Cardiac muscle cell (in vitro differentiated cells and primary cell): ENCODE measurements at regions not wholly inside any gene's neighbourhood (a gene's known extent, or its start where the extent isn't known, plus 50 kb on each side); places are given as distances from the start of the nearest gene placed in this dataset.

Experiments used
- DNase-seq, 2 donors: peaks; one replicate each; pipeline versions ENCODE4 v3.0.0 to v3.0.0-alpha.2; 2010 to 2017; ENCODE audit warnings: low read depth in 1 of 2, low spot score in 1 of 2
- H3K27ac ChIP-seq: fragments of 200-600 bp; sonication (generic); 2 replicates; pipeline ENCODE4 v1.5.1; 2016
- H3K27me3 ChIP-seq: fragments of 200-600 bp; sonication (generic); 2 replicates; pipeline ENCODE4 v1.6.0; 2016; ENCODE audit warnings: control low read depth
- H3K36me3 ChIP-seq: fragments of 200-600 bp; sonication (generic); 2 replicates; pipeline ENCODE4 v1.5.1; 2016; ENCODE audit warnings: control low read depth
- H3K4me1 ChIP-seq: fragments of 200-600 bp; sonication (generic); 2 replicates; pipeline ENCODE4 v1.8.1; 2017; ENCODE audit warnings: low read depth, mild to moderate bottlenecking, mixed run types
- H3K4me3 ChIP-seq: fragments of 200-600 bp; sonication (generic); 2 replicates; pipeline ENCODE4 v1.5.1; 2016; ENCODE audit warnings: mild to moderate bottlenecking
- H3K9me3 ChIP-seq: fragments of 200-600 bp; sonication (generic); 2 replicates; pipeline ENCODE4 v1.5.1; 2017; ENCODE audit warnings: low read depth, mild to moderate bottlenecking, control low read depth
- TF ChIP-seq, protein P1 (sequence below): IDR thresholded peaks from 2 replicates; pipeline ENCODE4 v1.5.1; 2012; ENCODE audit warnings: low read depth, mild to moderate bottlenecking, low read length

- no peaks in the 10 kb centered on the region for H3K4me1 ChIP-seq
- no peak overlapping the region for H3K4me3 ChIP-seq
- TF ChIP-seq, protein P1, sequence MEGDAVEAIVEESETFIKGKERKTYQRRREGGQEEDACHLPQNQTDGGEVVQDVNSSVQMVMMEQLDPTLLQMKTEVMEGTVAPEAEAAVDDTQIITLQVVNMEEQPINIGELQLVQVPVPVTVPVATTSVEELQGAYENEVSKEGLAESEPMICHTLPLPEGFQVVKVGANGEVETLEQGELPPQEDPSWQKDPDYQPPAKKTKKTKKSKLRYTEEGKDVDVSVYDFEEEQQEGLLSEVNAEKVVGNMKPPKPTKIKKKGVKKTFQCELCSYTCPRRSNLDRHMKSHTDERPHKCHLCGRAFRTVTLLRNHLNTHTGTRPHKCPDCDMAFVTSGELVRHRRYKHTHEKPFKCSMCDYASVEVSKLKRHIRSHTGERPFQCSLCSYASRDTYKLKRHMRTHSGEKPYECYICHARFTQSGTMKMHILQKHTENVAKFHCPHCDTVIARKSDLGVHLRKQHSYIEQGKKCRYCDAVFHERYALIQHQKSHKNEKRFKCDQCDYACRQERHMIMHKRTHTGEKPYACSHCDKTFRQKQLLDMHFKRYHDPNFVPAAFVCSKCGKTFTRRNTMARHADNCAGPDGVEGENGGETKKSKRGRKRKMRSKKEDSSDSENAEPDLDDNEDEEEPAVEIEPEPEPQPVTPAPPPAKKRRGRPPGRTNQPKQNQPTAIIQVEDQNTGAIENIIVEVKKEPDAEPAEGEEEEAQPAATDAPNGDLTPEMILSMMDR = no peak
- H3K27me3 ChIP-seq = no peaks in the 10 kb centered on the region
- H3K36me3 ChIP-seq = no peaks in the 10 kb centered on the region
- DNase-seq = no peak
- H3K27ac ChIP-seq = no peak overlapping the region
- H3K9me3 ChIP-seq = no peaks in the 10 kb centered on the region
These were observed 312.9 kb downstream of the PDHA2 start for GRCh38 chr4:96152824-96153223.

DNA sequence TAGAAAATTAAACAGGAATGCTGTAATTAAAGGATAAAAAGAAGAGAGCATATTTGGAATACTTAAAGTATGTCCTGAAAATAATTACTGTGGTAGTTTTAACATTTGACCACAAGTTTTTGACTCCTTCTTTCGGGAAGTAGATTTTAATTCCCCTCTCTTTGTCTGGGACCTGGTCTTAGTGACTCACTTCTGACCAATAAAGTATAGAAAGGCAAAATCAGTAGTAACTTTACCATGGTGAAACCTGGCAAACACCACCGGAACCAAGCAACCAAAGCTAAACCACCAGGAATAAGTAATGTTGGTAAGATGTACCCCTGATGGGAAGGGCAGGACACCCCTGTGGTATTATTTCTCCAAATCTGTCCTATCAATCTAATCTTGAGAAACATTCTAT lies 314.8 kb downstream of the PDHA2 start:
- H3K27ac ChIP-seq = no peak overlapping the region
- no peaks in the 10 kb centered on the region for H3K36me3 ChIP-seq
- no peak for DNase-seq
- H3K4me1 ChIP-seq = no peaks in the 10 kb centered on the region
- no peaks in the 10 kb centered on the region for H3K9me3 ChIP-seq
- H3K27me3 ChIP-seq = no peaks in the 10 kb centered on the region
- TF ChIP-seq, protein P1 = no peak
- H3K4me3 ChIP-seq = no peak overlapping the region

- Histone ChIP-seq H3K27me3 (no peaks in the 10 kb centered on the region), H3K4me1 (no peaks in the 10 kb centered on the region), H3K27ac (no peak overlapping the region), H3K36me3 (no peaks in the 10 kb centered on the region), H3K4me3 (no peak overlapping the region), H3K9me3 (no peaks in the 10 kb centered on the region)
- peak in 1 of 2 donors; percentile 31 for DNase-seq
- TF ChIP-seq, protein P1 = no peak
These were observed 322.7 kb downstream of the PDHA2 start for GRCh38 chr4:96162636-96163035.

DNA sequence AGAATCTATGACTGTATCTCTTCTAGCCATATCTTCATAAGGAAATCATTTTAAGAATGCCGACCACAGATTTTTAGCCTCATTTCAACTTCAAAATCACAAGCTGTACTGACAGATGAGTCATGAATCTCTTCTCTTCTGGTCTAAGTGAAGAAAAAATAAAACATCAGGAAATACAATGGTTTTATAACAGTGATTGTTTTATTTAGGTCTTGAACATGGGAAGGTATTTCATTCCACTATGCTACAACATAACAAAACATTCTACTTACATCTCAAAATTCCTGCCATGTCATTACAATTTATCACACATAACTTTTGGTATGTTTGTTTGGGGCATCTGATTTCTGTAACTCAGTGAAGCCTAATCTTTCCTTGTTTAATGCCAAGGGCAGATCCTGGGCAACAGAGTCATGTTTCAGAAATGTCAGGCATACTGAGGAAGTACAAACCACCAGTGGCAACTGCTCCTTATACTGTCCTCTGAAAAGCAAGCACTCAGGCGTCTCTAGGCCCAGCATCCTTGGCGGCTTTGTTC lies 325.0 kb downstream of the PDHA2 start:
- TF ChIP-seq, protein P1 = no peak
- Histone ChIP-seq H3K27ac (no peak overlapping the region), H3K36me3 (no peaks in the 10 kb centered on the region), H3K9me3 (no peaks in the 10 kb centered on the region), H3K4me1 (no peaks in the 10 kb centered on the region), H3K4me3 (no peak overlapping the region), H3K27me3 (no peaks in the 10 kb centered on the region)
- DNase-seq = peak in 1 of 2 donors; percentile 93

- peak in 1 of 2 donors; percentile 35 for DNase-seq
- no peaks in the 10 kb centered on the region for H3K36me3 ChIP-seq
- H3K4me1 ChIP-seq = no peaks in the 10 kb centered on the region
- TF ChIP-seq, protein P1 = no peak
- H3K27ac ChIP-seq = no peak overlapping the region
- no peaks in the 10 kb centered on the region for H3K27me3 ChIP-seq
- H3K9me3 ChIP-seq = no peaks in the 10 kb centered on the region
- H3K4me3 ChIP-seq = no peak overlapping the region
These were observed 326.9 kb downstream of the PDHA2 start for GRCh38 chr4:96166806-96167205.

DNA sequence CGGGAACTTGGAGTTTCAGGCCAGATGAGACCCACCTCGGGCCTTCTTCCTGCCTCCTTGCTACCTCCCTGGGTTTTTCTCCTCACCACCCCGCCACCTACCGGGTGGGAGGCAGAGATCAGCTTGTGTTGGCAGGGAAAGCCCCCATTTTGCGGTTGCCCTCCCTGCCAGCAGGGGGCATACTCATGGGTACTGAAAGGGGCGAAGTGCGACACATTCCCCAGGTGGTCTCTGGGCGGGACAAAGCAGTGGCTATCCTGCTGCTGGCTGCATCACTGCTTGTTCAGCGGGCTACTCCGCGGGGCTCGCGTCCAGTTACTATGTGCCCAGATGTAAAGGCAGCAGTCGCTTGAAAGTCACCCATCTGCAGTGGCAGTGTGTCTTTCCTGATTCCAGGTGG lies 330.3 kb downstream of the PDHA2 start:
- Histone ChIP-seq H3K4me1 (no peaks in the 10 kb centered on the region), H3K27ac (no peak overlapping the region), H3K9me3 (no peaks in the 10 kb centered on the region), H3K4me3 (no peak overlapping the region), H3K27me3 (no peaks in the 10 kb centered on the region), H3K36me3 (no peaks in the 10 kb centered on the region)
- TF ChIP-seq, protein P1 = no peak
- no peak for DNase-seq
